ENCODE measurements at regions not wholly inside any gene's neighbourhood (a gene's known extent, or its start where the extent isn't known, plus 50 kb on each side); places are given as distances from the start of the nearest gene placed in this dataset.

DNA sequence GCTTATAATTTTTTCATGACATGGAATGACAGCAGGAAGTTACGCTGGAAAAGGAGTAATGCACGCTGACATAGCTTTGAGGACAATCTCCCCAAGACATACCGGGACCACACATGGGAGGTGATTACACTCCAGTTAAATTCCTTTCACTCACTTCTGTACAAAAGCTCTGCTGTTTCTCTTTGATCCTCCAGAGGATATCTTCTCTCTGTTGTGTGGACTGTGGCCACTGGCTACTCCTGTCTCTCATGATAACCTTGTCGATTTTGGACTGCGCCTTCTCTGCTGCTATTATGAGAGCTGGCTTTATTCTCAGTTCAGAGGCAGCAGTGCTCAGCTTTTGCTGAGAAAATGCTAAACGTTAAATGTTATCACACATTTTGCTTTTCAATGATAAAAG lies 464.6 kb downstream of the FGF9 start:
- no peak for DNase-seq

DNA sequence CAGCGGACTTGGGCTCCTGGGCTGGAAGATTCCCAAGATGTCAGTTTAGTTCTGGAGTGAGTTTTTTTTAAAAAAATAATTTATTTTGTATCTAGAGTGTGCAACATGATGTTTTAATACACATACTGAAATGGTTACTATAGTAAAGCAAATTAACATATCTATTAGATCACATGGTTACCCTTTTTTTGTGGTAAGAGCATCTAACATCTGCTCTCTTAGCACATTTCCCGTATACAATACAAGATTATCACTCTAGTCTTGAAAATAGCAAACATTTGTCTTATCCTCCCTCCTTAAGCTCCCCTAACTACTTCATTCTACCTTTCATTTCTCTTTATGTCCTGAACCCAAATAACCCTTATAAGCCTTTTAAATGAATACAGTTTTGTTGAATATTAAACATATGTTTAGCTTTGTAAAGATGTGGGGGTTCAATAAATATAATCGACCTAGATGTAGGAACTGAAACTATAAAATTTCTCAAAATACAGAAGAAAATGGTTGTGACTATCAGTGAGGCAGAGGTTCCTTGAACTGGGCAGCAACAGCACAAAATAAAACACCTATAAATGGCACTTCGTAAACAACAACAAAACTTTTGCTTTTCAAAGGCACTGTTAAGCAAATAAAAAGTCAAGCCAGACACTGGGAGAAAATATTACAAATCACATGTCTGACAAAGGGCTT lies 466.6 kb downstream of the FGF9 start:
- DNase-seq: no peak

DNA sequence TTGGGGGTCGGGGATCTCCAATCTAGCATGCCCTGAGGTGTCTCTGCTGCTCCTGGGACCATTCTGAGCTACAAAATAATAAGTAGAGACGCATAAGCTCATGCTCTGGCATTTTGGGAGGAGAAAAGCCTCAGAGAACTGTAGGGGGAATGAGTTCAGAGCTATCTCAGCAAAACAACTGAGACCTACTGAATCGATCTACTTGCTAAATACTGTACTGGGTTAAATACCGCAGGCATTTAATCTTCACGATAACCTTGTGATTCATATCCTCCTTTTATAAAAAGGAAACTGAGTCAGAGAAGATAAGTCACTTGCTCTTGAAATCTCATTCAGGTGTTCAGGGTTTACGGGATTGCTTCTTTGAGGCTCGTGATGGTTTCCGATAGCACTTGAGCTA lies 468.1 kb downstream of the FGF9 start:
- DNase-seq: no peak

DNA sequence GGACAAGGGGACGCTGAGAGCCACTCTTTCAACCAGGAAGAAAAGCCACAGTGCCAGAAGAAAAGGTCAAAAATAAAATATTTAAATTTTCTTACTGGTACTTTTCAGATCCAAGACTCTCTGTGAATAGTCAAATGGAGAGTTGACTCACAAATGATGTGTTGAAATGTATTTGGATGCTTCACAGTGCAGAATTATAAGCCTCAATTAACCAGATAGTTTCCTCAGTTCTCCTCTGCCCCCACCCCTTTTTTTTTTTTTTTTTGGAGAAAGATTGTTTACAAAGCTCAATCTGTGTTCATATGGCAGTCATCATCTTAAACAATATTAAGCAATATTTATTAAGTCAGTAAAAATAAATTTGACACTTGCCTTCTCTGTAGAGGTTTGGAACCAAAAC lies 470.8 kb downstream of the FGF9 start:
- DNase-seq: no peak

DNA sequence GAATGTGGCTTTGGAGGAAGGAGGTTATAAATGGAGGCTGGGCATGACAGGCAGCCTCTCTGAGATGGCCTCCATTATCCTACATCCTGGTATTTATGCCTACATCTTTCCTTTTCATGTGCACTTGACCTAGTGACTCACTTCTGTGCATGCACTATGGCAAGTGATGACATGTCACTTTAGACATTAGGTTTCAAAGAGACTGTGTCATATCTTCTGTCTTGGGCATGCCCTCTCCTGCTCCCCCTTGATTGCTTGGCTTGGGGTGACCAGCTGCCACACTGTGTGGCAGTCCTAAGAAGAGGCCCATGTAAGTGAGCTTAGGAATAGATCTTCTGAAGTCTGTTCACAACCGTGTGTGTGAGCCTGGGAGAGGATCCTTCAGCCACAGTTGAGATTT lies 472.8 kb downstream of the FGF9 start:
- DNase-seq: no peak

DNA sequence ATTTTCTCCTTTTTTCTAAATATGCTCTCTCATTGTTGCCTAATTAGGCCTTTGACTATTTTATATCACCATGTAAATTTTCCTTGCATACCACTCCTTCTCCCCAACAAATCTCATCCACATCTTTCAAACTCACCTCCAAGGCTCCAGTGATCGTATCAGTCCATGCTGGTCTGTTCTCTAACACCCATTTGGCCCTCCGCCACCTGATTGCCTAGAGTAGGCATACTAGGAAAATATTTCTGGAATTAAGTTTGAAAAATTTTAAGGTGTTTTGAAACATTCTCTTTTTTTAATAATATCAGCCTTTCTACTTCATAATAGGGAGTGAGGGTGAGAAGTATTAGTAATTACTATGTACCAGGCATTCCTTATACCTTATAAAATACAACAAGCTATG lies 473.9 kb downstream of the FGF9 start:
- DNase-seq: no peak

DNA sequence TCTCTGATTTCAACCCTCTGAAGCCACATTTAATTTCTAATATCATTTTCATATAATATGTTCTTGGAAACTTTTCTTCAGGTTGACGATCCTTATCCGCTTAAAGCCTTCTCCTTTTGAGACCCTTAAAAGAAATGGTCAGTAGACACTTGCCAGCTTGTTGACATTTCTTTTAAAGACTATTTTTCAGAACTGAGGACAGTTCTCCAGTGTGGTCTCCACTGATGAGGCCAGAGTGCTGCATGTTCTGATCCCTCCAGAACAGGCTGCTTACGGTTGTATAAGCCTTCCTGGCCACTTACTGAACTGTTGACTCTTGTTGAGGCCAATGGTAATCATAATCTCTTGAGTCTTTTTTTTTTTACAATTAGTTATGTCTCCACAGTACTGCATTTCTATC lies 477.3 kb downstream of the FGF9 start:
- no peak for DNase-seq

DNA sequence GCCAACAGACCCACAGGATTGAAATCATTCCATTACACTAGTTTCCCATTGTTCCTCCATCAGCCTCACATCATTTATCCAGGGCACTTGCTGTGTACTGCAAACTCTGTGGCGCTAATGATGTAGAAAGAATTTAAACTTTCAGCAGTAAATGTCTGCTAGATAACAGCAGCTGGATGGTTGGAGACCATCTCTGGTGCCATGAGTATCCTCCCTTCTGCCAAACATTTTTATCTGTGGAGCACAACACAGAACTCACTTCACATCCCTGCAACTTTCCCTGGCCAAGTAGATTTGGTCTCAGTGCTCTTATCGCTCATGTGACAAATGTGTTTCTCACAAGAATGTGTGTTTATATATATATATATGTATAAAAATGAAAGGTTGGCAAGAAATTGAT lies 481.9 kb downstream of the FGF9 start:
- DNase-seq: no peak

DNA sequence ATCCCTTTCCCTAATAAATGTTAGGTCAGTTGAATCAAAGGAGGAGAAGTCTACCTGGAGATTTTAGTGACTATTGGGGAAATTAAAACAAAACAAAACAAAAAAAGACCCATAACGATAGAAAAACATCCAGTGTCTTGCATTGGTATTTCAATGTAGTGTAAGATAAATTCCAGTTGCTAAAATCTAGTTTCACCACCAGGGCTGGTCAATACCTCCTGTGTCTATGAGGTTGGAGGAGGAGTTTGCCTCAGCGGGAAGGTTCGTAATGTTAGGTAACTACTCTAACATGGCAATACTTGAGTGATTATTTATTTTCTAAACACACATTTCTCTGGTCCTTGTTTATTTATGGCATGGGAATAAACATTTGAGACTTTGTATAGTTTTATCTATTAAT lies 483.2 kb downstream of the FGF9 start:
- no peak for DNase-seq

DNA sequence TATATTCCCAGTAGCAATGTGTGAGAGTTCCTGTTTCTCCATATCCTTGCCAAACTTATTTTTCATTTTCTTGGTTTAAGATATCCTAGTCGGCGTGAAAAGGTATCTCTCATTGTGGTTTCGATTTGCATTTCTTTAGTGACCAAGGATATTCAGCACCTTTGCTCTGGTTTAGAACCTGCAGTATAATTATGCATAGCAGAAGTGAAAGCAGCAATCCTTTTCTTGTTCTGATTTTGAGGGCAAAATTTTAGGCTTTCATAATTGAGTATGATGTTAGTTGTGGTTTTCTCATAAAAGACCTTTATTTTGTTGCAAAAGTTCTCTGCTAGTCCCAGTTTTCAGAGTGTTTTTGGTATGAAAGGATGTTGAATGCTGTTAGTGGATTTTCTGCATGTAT lies 491.0 kb downstream of the FGF9 start:
- DNase-seq: no peak

DNA sequence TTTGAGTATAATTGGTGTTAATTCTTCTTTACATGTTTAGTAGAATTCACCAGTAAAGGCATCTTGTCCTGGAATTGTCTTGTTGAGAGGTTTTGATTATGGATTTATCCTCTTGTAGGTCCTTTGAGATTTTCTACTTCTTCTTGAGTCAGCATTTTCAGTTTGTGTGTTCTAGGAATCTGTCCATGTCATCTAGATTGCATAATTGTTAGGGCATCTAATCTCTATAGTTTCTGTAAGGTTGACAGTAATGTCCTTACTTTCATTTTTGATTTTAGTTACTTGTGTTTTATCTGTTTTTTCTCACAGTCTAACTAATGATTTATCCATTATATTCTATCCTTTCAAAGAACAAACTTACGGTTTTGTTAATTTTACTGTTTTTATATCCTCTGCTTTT lies 492.0 kb downstream of the FGF9 start:
- DNase-seq: no peak

DNA sequence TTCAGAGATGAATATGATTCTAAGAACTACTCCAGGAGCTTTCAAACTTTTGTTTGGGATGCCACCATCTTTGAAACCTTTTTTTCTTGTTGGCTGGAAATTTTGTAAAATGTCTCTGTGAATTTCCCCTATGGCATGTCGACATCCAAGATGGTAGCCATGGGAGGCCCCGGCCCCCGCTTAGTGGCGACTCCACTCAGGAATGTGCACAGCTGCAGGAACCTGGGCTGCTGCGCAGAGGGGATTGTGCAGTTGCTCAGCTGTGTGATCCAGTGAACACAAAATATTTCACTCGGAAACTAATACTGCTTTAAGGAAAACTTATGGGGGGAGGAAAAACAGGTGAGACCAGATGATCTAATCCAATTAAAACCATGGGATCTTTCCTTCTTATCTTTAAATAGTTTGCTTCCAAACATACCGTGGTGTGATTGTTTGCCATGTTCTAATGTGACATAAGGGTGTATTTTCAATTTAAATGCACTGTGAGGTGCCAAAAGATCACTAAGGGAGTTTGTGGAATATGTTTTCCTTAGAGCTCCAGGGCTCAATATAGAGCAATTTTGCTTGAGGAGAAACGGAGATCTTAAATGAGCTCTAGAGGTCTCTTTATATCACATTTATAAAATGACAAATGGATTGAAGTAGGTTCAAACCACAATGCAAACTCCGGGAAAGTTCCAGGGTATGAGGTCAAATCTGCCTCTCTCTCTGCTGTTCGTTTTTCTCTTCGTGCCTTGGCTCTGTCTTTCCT lies 497.7 kb downstream of the FGF9 start:
- no peak for DNase-seq

DNA sequence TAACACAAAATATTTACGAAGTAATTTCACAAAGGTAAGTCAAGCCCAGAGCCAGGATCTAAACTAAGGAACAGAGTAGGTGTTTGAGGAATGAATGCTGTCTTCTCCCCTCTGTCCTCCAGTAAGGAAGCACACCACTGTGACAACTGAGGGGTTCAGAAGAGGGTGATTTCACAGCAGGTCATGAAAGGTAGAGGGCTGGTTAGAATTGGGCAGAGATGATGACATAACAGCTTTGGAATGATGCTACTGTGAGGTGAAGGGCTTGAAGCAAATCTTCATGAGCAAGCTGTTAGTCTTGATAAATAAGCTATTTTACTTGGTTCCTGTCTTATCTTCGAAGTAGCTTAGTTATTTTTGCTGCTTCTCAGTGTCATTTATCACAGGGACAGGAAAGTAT lies 498.6 kb downstream of the FGF9 start:
- no peak for DNase-seq

DNA sequence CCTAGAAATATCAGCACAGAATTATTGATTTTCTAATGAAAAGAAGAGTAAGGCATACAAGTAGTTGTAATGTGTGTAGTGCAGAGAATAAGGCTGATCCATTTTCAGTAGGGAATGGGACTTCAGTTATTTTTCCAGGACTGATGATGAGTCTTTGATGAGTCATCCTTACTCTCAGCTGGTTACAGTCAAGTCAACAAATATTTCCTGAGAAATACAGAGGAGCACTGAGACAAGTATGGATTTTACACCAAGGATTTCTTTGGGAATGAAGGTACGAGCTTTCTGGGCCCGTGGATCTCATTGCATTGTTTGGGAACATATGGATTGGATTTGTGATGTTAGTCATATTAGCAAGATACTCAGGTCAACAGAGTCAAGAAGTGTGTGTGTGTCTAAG lies 502.7 kb downstream of the FGF9 start:
- DNase-seq: no peak

DNA sequence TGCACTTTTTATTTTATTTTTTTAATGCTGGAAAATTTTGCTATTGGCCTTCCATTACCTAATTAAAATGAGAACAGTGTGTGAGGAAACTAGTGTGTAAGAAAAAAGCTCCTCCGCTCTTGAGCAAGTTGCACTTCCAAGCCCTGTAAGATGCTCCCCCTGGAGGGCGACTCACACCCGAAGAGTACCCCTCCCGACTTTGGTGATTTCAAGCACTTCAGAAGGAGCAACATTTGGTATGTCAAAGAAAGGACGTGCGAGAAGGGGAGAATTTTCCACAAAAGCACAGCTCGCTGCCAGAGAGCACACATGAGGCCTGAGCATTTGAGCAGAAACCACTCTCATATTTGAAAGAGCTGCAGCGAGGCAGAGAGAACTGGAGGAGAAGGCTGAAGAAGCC lies 504.4 kb downstream of the FGF9 start:
- DNase-seq: no peak

DNA sequence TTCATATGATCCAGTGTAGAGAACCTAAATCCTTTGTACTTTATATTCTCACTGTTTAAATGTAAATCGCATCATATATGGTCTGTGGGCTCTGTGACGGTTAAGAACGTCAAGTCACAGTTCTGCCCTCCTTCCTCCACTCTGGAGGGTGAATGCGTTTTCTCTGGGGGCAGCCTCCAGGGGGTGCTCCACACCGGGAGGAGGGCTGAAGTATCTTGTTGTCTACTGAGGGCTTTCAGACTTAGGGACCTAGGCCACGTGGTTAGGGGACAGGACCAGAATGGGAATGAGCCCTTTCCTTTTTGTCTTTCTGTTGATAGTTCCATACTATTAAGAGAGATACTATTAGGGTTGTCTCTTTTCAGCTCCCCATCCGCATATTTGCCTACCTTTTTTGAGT lies 504.9 kb downstream of the FGF9 start:
- no peak for DNase-seq

DNA sequence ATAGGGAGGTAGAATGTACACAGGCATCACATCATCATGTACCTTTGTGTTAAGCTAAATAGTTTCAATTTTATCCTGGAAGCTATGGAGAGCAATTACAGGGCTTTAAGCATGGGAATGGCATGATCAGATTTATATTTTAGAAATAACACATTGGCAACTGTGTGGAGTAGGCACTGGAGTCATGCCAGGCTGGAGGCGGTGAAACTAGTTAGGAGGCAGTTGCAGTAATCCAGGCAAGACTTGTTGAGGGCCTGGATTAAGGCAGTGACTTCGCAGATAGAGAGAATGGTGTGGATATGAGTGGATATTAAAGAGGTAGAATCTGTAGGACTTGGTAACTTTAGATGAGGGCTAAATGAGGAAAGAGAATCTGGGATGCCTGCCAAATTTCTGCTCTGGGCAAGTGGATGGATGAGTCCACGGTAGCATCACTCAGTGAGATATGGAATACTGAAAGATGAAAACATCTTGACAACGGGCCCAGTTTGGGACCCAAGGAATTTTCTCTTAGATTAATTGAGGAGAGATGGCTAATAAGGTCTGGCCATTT lies 506.2 kb downstream of the FGF9 start:
- no peak for DNase-seq

DNA sequence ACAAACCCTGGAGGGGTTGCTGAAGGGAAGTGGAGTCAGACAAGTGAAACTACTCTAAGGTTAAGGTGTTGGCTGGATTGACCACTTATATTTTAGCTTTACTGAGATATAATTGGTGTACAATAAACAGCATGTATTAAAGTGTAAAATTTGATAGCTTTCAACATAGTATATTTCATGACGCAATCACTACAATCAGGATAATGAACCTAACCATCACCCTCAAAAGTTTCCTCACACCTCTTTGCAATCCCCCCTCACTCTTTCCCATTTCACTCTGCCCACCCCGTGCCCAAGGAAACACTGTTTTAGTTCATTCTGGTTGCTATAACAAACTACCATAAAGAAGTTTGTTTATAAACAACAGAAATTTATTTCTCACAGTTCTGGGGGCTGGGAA lies 508.0 kb downstream of the FGF9 start:
- DNase-seq: no peak

DNA sequence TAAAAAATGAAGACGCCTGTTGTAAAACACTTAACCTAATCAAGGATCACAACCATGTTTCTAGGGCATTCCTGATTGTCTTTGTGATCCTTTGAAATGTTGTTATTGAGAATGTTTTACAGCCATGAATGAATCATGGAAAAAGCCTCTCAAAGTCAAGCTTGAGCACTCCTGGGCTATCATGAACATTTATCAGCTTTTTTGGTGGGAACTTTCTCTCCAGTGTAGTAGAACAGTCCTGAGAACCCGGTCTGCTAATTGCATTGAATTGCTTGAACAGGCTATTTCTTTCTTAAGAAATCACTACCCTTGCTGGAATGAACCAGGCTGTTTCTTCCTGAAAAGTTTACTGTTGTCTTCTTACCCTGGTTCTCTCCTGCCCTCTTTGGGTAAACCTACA lies 516.5 kb downstream of the FGF9 start:
- DNase-seq: no peak

DNA sequence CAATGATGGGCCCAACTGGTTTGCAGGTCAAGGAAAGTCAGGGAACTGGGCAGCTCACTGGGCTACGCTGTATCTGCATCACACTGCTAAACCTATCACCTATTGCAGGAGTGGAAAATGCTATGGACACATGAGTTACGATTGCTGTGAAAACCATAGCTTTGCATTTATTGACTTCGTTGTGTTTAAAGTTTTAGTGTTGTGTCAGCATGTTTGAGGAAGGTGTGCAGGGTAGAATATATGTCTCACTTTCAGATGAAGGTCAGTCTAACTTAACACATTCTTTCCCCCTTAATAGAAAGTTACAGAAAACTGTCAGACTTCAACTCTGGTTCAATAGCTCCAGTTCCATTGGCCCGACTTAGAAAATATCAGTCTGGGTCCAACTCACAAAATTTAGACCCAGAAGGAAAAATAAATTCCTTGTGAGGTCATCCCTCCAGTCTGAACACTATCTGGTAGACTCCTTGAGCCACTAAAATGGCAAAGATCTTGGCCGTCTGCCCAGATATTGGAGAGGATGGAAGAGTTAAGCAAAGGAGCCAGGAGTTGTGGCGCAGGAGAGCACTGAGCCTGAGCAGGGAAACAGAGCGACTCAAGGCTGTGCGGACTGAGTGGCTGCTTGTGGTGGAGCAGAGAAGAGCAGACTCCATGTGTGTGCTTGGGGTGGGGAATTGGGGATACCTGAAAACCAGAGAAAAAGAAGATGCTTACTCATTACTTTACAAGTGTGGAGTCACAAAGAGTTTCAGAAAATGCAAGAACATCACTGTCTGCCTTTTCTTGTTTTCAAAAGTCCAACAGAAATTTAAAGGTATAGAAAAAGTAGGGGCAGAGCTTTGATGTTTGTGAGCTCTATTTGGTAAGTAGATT lies 518.5 kb downstream of the FGF9 start:
- no peak for DNase-seq

DNA sequence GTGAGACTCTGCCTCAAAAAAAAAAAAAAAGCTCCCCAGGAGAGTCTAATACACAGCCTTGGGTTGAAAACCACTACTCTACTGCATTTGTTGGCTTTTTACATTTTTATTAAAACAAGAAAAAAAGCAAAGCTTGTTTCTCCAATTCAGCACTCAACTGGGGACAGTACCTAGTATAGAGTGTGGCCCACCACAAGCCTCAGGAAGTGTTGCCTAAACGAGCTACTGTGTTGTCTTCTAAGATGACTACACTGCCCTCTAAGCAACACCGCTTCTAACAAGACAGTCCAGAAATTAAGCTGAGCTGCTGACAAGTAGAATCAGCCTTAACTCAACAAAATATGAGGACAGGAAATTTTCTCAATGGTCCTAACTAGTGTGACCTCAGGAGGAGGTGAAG lies 522.2 kb downstream of the FGF9 start:
- DNase-seq: no peak

DNA sequence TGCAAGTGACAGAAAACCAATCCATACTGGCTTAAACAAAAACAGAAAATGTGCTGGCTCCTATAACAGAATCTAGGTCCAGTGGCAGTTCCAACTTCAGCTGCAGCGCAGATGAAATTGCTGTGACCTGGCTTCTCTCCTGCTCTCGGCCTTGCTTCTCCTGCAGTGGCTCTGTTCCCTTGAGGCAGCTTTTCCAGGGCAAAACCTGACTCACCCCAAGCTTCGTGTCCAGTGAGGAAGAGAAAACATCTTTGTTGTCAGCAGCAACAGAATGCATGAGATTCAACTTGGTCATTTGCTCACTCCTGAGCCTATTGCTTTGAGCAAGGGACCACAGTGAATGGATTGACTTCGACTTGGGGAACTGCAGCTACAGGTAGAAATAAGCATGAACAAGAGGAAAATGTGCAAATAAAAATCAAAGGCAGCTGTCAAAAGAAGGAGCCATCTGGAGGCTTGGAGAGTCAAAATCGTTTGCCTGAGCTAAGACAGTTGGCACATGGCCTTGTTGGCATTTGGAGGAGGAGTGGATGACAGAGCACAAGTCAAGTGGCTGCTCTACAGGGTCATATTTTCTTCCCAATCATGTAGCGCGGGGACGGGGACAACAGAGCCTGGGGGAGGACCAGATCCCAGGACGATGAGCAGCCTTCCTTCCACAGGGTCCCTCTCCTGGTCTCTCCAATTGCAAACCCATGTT lies 523.4 kb downstream of the FGF9 start:
- no peak for DNase-seq

DNA sequence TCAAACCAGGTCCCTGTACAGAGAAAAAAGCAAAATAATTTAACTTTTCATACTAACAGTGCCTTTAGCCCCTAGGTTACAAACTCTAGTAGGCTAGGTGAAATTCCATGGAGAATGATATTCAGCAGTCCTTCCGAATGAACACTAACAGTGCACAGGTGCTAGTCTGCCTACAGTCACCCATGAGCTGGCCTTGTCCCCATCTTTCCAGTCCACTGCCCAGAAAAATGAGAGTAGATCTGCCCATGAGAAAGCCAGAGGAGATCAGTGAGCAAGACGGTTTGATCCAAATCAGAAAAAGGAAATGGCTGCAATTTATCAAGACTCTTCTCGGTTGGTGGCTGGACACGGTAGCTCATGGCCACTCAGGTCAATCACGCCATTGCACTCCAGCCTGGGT lies 524.9 kb downstream of the FGF9 start:
- no peak for DNase-seq
